Activated effector memory CD4-positive, alpha-beta T cell treated with anti-CD3 and anti-CD28 coated beads, Interleukin-2, amount 50 U/mL, for 16 hours (primary cell): ENCODE measurements at regions not wholly inside any gene's neighbourhood (a gene's known extent, or its start where the extent isn't known, plus 50 kb on each side); places are given as distances from the start of the nearest gene placed in this dataset.

Experiments used
- DNase-seq: peaks from one replicate; pipeline ENCODE4 v3.0.0-alpha.2; 2020

DNA sequence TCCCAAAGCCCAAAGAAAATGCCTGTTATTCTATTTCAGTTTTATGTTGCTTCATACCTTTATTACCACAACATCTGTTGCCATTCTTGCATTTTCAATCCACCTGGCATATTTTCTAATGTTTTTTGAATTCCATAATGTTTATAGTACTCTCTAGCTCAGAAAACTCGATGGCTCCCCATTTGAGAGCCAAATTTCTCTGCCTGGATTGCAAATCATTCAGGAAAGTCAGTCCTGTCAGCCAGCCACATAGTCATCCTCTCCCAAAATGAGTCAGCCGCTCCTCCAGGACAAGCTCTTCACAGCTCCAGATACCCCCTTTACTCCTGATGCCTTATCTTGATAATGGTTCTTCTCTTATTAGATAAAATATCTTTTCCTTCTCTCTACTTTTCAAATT, 78.2 kb upstream of the ADCY2 start:
- DNase-seq = no peak

GRCh38 chr5:7320701-7321301, 75.1 kb upstream of the ADCY2 start:
- no peak for DNase-seq

GRCh38 chr5:7321724-7322123, 74.2 kb upstream of the ADCY2 start:
- DNase-seq = no peak

- no peak for DNase-seq
Measured at GRCh38 chr5:7324919-7325318, 71.0 kb upstream of the ADCY2 start.

GRCh38 chr5:7325975-7326913, 69.7 kb upstream of the ADCY2 start:
- DNase-seq = no peak

GRCh38 chr5:7329141-7329540, 66.8 kb upstream of the ADCY2 start:
- DNase-seq = no peak

DNA sequence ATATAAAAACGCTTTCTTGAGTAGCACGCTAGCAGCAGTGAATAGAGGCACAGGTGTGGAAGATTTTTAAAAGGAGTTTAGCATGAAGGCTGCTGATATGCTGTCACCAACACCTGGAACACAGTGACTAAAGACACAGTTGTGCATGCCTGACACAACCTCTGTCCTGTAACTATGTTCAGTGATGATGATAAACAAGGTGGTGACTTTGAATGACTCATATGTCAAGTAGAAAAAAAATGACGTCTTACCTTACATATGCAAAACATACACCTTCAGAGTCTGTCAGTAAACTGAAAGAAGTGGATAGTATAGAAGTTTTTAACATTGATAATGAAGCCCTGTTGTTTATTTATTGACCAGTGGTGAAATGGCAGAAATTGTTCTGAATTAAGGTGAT, 66.2 kb upstream of the ADCY2 start:
- no peak for DNase-seq

- no peak for DNase-seq
Measured at GRCh38 chr5:7330256-7330655, 65.7 kb upstream of the ADCY2 start.

DNA sequence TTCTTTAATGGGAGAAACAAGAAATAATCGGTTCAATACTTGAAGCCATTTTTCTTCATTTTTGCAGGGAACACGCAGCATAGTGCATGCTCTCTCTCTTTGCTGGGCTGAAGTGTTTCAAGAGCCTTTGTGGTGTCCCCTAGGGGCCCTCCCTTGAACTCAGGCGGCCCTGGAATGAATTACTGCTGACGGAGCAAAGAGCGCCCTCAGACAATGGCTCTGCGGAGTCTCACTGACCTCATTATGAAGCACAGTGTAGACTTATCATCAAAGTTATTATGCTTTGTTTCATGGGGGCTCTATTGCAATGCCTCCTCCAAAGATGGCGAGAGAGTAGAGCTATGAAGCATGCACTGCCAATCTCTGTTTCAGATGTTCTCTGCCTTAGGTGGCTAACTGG, 64.8 kb upstream of the ADCY2 start:
- DNase-seq = no peak
